H1 (cell line): ENCODE measurements at regions not wholly inside any gene's neighbourhood (a gene's known extent, or its start where the extent isn't known, plus 50 kb on each side); places are given as distances from the start of the nearest gene placed in this dataset.

Source experiments
- CTCF ChIA-PET: fragments of 300-600 bp; sonication (Branson Sonifier 250); formaldehyde crosslinking; loops from one replicate; lab custom pipeline; 2021; ENCODE audit not compliant: partially characterized antibody; lab: Charles Lee
- POLR2A ChIA-PET: fragments of 300-600 bp; sonication (Branson Sonifier 250); formaldehyde crosslinking; loops from one replicate; lab custom pipeline; 2021; ENCODE audit warnings: inconsistent platforms; ENCODE audit not compliant: partially characterized antibody; lab: Charles Lee
- DNase-seq, 2 experiments: peaks; one replicate each; pipeline versions ENCODE4 v3.0.0 to v3.0.0-alpha.2; 2010 to 2022; ENCODE audit warnings: low spot score in 2 of 2, low read depth in 1 of 2, mixed read lengths in 1 of 2
- FAIRE-seq: peaks from 2 replicates; lab custom pipeline; 2011; peaks lifted over from hg19 to GRCh38; lab: Jason Lieb, UNC
- H2AFZ ChIP-seq: 2 replicates; pipeline ENCODE4 v1.8.1; 2012; ENCODE audit warnings: low read length, inconsistent platforms
- H2AK5ac ChIP-seq: 2 replicates; pipeline ENCODE4 v1.6.1; 2013; ENCODE audit warnings: low read depth, low read length
- H2BK120ac ChIP-seq: replicated peaks from 2 replicates; pipeline ENCODE3; 2013; ENCODE audit warnings: low read depth, low read length, inconsistent platforms
- H2BK12ac ChIP-seq: 2 replicates; pipeline ENCODE4 v1.6.1; 2013; ENCODE audit warnings: low read depth, low read length
- H2BK15ac ChIP-seq: 2 replicates; pipeline ENCODE4 v1.6.1; 2013; ENCODE audit warnings: low read length
- H2BK20ac ChIP-seq: 2 replicates; pipeline ENCODE4 v1.6.1; 2013; ENCODE audit warnings: low read length
- H2BK5ac ChIP-seq: 2 replicates; pipeline ENCODE4 v1.6.1; 2013; ENCODE audit warnings: low read depth, low read length
- H3K14ac ChIP-seq: 2 replicates; pipeline ENCODE4 v1.6.1; 2013; ENCODE audit warnings: inconsistent platforms; ENCODE audit not compliant: insufficient read length
- H3K18ac ChIP-seq: 2 replicates; pipeline ENCODE4 v1.6.1; 2013; ENCODE audit warnings: low read length; ENCODE audit errors: extremely low read depth
- H3K23ac ChIP-seq: 2 replicates; pipeline ENCODE4 v1.6.1; 2013; ENCODE audit warnings: inconsistent platforms; ENCODE audit not compliant: insufficient read length
- H3K23me2 ChIP-seq: 2 replicates; pipeline ENCODE4 v1.6.1; 2013; ENCODE audit warnings: low read depth, low read length
- H3K27ac ChIP-seq: 2 replicates; pipeline ENCODE4 v1.6.1; 2011; ENCODE audit warnings: low read depth, low read length, inconsistent platforms
- H3K27me3 ChIP-seq, 4 experiments: replicated peaks in 1 of 4; 1 replicate in 1 of 4; 2 replicates in 3 of 4; pipeline versions ENCODE4 v1.6.1 to v1.8.1; 2011 to 2013; ENCODE audit warnings: low read length in 3 of 4, mild to moderate bottlenecking in 3 of 4, inconsistent platforms in 2 of 4, mixed read lengths in 2 of 4, moderate library complexity in 1 of 4; ENCODE audit not compliant: control insufficient read depth in 3 of 4, insufficient read depth in 3 of 4; ENCODE audit errors: extremely low read depth in 1 of 4
- H3K36me3 ChIP-seq, 4 experiments: 2 replicates each; pipeline versions ENCODE4 v1.6.1 to v1.8.1; 2011 to 2013; ENCODE audit warnings: mild to moderate bottlenecking in 4 of 4, low read length in 3 of 4, moderate library complexity in 2 of 4, control low read depth in 1 of 4, inconsistent platforms in 1 of 4; ENCODE audit not compliant: insufficient read depth in 4 of 4, control insufficient read depth in 2 of 4
- H3K4ac ChIP-seq: replicated peaks from 2 replicates; pipeline ENCODE3; 2013; ENCODE audit warnings: low read length, low read depth, mixed read lengths, inconsistent platforms; ENCODE audit not compliant: insufficient read length
- H3K4me1 ChIP-seq, 4 experiments: replicated peaks in 1 of 4; 1 replicate in 1 of 4; 2 replicates in 3 of 4; pipeline versions ENCODE4 v1.6.1 to v1.8.1; 2011 to 2013; ENCODE audit warnings: low read length in 3 of 4, inconsistent platforms in 2 of 4, mixed read lengths in 1 of 4; ENCODE audit not compliant: insufficient read depth in 4 of 4, control insufficient read depth in 3 of 4
- H3K4me2 ChIP-seq, 2 experiments: 2 replicates each; pipeline versions ENCODE4 v1.6.1 to v1.8.1; 2011 to 2013; ENCODE audit warnings: low read depth in 2 of 2, low read length in 2 of 2, control low read depth in 1 of 2, inconsistent platforms in 1 of 2, mild to moderate bottlenecking in 1 of 2; ENCODE audit not compliant: insufficient read depth in 1 of 2
- H3K4me3 ChIP-seq, 4 experiments: fragments of 200-600, 300-600 bp in 1 of 4; sonication (generic), shearing (Covaris generic), sonication (Bioruptor Twin) in 1 of 4; 2 replicates each; pipeline versions ENCODE4 v1.5.1 to v1.8.1; 2011 to 2016; ENCODE audit warnings: low read length in 4 of 4, low read depth in 3 of 4, control low read depth in 2 of 4, inconsistent platforms in 2 of 4, mild to moderate bottlenecking in 2 of 4, mixed read lengths in 1 of 4, moderate library complexity in 1 of 4; ENCODE audit not compliant: insufficient read depth in 2 of 4; ENCODE audit errors: extremely low read depth in 1 of 4
- H3K56ac ChIP-seq: replicated peaks from 2 replicates; pipeline ENCODE3; 2013; ENCODE audit warnings: low read depth, mild to moderate bottlenecking, mixed read lengths, low read length, inconsistent platforms; ENCODE audit not compliant: insufficient read length
- H3K79me1 ChIP-seq: 2 replicates; pipeline ENCODE4 v1.6.1; 2013; ENCODE audit warnings: low read depth, low read length, control low read depth
- H3K79me2 ChIP-seq, 2 experiments: 2 replicates each; pipeline versions ENCODE4 v1.6.1 to v1.8.1; 2012 to 2013; ENCODE audit warnings: low read length in 2 of 2, mild to moderate bottlenecking in 2 of 2, inconsistent platforms in 1 of 2; ENCODE audit not compliant: insufficient read depth in 2 of 2, control insufficient read depth in 1 of 2
- H3K9ac ChIP-seq, 4 experiments: replicated peaks in 1 of 4; 1 replicate in 1 of 4; 2 replicates in 3 of 4; pipeline versions ENCODE4 v1.6.1 to v1.8.1; 2011 to 2013; ENCODE audit warnings: low read depth in 3 of 4, low read length in 3 of 4, control low read depth in 2 of 4, mild to moderate bottlenecking in 2 of 4, moderate library complexity in 2 of 4, inconsistent platforms in 1 of 4; ENCODE audit errors: extremely low read depth in 1 of 4
- H3K9me3 ChIP-seq, 2 experiments: 2 replicates each; pipeline versions ENCODE4 v1.6.1 to v1.8.1; 2012 to 2013; ENCODE audit warnings: mild to moderate bottlenecking in 2 of 2, moderate library complexity in 2 of 2, control low read depth in 1 of 2, inconsistent platforms in 1 of 2, low read depth in 1 of 2, low read length in 1 of 2, mixed read lengths in 1 of 2; ENCODE audit not compliant: insufficient read depth in 2 of 2
- H4K20me1 ChIP-seq, 2 experiments: replicated peaks in 1 of 2; 2 replicates each; pipeline versions ENCODE3 to v1.8.1; 2011 to 2013; ENCODE audit warnings: inconsistent platforms in 2 of 2, low read length in 2 of 2, mild to moderate bottlenecking in 1 of 2; ENCODE audit not compliant: insufficient read depth in 2 of 2, control insufficient read depth in 1 of 2
- H4K5ac ChIP-seq: 2 replicates; pipeline ENCODE4 v1.6.1; 2013; ENCODE audit warnings: low read length, low read depth, mixed read lengths, inconsistent platforms; ENCODE audit not compliant: insufficient read length
- H4K8ac ChIP-seq: 2 replicates; pipeline ENCODE4 v1.8.0; 2013; ENCODE audit warnings: mild to moderate bottlenecking, moderate library complexity, low read length, inconsistent platforms; ENCODE audit not compliant: insufficient read depth; ENCODE audit errors: extremely low read depth
- H4K91ac ChIP-seq: replicated peaks from 2 replicates; pipeline ENCODE3; 2013; ENCODE audit warnings: low read length, mixed read lengths, inconsistent platforms; ENCODE audit not compliant: insufficient read length
- WGBS, 2 experiments: shearing (Covaris generic) in 1 of 2; methylation state at CpG; one replicate each; pipeline versions ENCODE4 v1.1.6 to v1.1.7; 2013 to 2015; ENCODE audit warnings: low lambda C conversion rate in 2 of 2, mixed read lengths in 2 of 2, inconsistent platforms in 1 of 2, low coverage in 1 of 2, missing lambda C conversion rate in 1 of 2; ENCODE audit not compliant: insufficient replicate concordance in 2 of 2, insufficient coverage in 1 of 2, insufficient read length in 1 of 2; ENCODE audit errors: extremely low coverage in 1 of 2, missing lambda C conversion rate in 1 of 2; 5-methylcytosine and 5-hydroxymethylcytosine counted together

- Histone ChIP-seq H3K27me3 (no peaks in the 10 kb centered on the region), H4K8ac (no peak overlapping the region), H2BK120ac (no peak overlapping the region), H3K79me2 (no peaks in the 10 kb centered on the region), H3K4ac (no peak overlapping the region), H3K79me1 (no peaks in the 10 kb centered on the region), H2BK15ac (no peak overlapping the region), H4K5ac (no peak overlapping the region), H3K9ac (no peak overlapping the region), H3K23ac (no peak overlapping the region), H2BK20ac (no peak overlapping the region), H2AK5ac (no peak overlapping the region), H2BK5ac (no peak overlapping the region), H3K56ac (no peak overlapping the region), H2BK12ac (no peak overlapping the region), H4K91ac (no peak overlapping the region), H3K4me3 (no peak overlapping the region), H3K18ac (no peak overlapping the region), H3K14ac (no peak overlapping the region), H3K9me3 (peaks cover 0 to 9% of the 10 kb centered on the region in 2 experiments; a peak in 1 of 4 replicates), H3K4me1 (peaks cover 0 to 2% (median 0%) of the 10 kb centered on the region in 4 experiments; a peak in 1 of 7 replicates), H3K27ac (no peak overlapping the region), H3K23me2 (no peaks in the 10 kb centered on the region), H4K20me1 (no peaks in the 10 kb centered on the region), H2AFZ (no peak overlapping the region), H3K36me3 (no peaks in the 10 kb centered on the region), H3K4me2 (no peak overlapping the region)
- 88% methylated on average over 2 of the region's 2 CpGs; no CpG with 5 or more reads in 1 of the 2 experiments for WGBS, 2 experiments
- ChIA-PET CTCF (interaction anchor here (1.0 kb wide), 1 partner anchor 10 kb away, joined by 3 read pairs; no protein-coding TSS in a partner anchor), POLR2A (no interaction called here)
- DNase-seq (no peak), FAIRE-seq (no peak)
Observed at GRCh38 chr15:58287891-58288290, 143.9 kb upstream of the LIPC start.
